Gastrocnemius medialis (tissue), 4 donors: ENCODE measurements at regions not wholly inside any gene's neighbourhood (a gene's known extent, or its start where the extent isn't known, plus 50 kb on each side); places are given as distances from the start of the nearest gene placed in this dataset.
"Not testable (repeated sequence)": the region's sequence is repeated elsewhere in the genome, so short reads cannot be mapped to it uniquely, and the experiment has no call there.

Experiments
- ATAC-seq, 2 donors: fragments of 150-250 bp; one replicate each; pipeline ENCODE4 v1.9.1; 2016
- DNase-seq, 2 donors: peaks; one replicate each; pipeline ENCODE4 v3.0.0-alpha.2; 2019
- H3K27ac ChIP-seq, 4 donors: fragments of 200-600 bp; sonication (generic); 1 replicate in 1 of 4; 2 replicates in 3 of 4; pipeline ENCODE4 v1.5.1; 2016 to 2018; ENCODE audit warnings: mild to moderate bottlenecking in 2 of 4, moderate library complexity in 1 of 4
- H3K27me3 ChIP-seq, 3 donors: fragments of 200-600 bp; sonication (generic) in 2 of 3; 1 replicate in 1 of 3; 2 replicates in 2 of 3; pipeline versions ENCODE4 v1.5.1 to v1.6.0; 2016 to 2019; ENCODE audit warnings: mild to moderate bottlenecking in 1 of 3, moderate library complexity in 1 of 3
- H3K36me3 ChIP-seq, 2 donors: fragments of 200-600 bp; sonication (generic) in 1 of 2; one replicate each; pipeline ENCODE4 v1.5.1; 2017 to 2018
- H3K4me1 ChIP-seq, 2 donors: fragments of 200-600 bp; sonication (generic) in 1 of 2; one replicate each; pipeline ENCODE4 v1.5.1; 2016 to 2017; ENCODE audit warnings: mild to moderate bottlenecking in 2 of 2
- H3K4me3 ChIP-seq, 4 donors: fragments of 200-600 bp; sonication (generic) in 3 of 4; 1 replicate in 1 of 4; 2 replicates in 3 of 4; pipeline ENCODE4 v1.5.1; 2016 to 2019; ENCODE audit warnings: mild to moderate bottlenecking in 2 of 4
- H3K9me3 ChIP-seq, 3 donors: fragments of 200-600 bp; sonication (generic) in 2 of 3; 1 replicate in 1 of 3; 2 replicates in 2 of 3; pipeline ENCODE4 v1.5.1; 2016 to 2019
- in situ Hi-C, 4 donors: fragments of 200-750 bp; cut with MboI; loops; one replicate each; pipeline versions ENCODE4 v1.15.0 to v1.8.0; 2017; ENCODE audit warnings: low sequenced_read_pairs in 4 of 4
- intact Hi-C: fragments of 100-400 bp; cut with DNase I; formaldehyde crosslinking; loops from one replicate; pipeline ENCODE4 v1.15.1; 2023; ENCODE audit warnings: low total_unique reads

DNA sequence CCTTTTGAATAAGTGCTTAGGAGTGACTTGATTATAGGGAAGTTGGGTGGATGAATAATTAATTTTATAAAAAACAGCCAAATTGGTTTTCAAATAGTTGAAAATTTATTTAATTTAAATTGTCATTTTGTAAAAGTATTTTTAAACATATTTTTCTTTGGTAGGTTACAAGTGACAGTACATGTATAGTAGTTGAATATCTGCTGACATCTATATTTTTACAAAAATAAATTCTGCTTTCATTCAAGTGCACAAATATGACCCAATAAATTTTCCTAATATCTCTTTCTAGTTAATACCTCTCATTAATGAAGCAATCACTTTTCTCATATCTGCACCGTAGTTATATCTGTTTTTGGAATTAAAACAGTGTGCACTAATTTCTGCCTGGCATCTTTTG lies 653.6 kb upstream of the TPTE start:
- DNase-seq, H3K27me3 ChIP-seq, H3K36me3 ChIP-seq, ATAC-seq, in situ Hi-C loops, H3K27ac ChIP-seq, H3K9me3 ChIP-seq, intact Hi-C loops, H3K4me3 ChIP-seq, H3K4me1 ChIP-seq: not testable (repeated sequence)

DNA sequence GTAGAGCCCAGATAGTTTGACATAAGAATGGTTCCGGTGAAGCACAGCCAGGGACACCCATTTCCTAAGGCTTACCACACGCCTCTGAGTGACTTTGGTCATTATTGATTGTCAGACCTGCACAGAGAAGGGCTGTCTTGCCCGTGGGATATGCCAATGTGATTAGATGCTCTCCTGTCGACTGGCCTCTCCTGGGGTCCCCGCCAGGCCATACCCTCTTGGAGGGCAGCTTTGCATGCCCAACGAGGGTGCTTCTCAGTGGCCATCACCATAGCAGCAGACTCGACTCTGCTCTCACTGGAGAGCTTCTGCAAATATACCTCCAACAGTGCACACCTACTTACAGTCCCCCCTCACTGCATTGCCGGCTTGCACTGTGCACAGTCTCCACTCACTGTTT lies 648.3 kb upstream of the TPTE start:
- ATAC-seq, H3K4me1 ChIP-seq, H3K4me3 ChIP-seq, intact Hi-C loops, DNase-seq, H3K36me3 ChIP-seq, H3K9me3 ChIP-seq, H3K27ac ChIP-seq, H3K27me3 ChIP-seq, in situ Hi-C loops: not testable (repeated sequence)

DNA sequence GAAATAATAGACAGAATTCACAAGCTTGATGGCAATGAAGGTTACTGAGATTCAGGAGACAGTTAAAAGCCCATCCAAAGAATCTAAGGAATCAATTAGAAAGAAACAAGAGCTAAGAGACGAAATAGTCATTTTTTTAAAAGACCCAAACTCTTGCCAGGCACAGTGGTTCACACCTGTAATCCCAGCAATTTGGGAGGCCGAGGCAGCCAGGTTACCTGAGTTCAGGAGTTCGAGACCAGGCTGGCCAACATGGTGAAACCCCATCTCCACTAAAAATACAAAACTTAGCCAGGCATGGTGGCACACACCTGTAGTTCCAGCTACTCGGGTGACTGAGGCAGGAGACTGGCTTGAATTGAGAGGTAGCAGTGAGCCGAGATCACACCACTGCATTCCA lies 647.2 kb upstream of the TPTE start:
- in situ Hi-C loops, DNase-seq, H3K36me3 ChIP-seq, intact Hi-C loops, H3K9me3 ChIP-seq, H3K27ac ChIP-seq, H3K4me1 ChIP-seq, H3K4me3 ChIP-seq, ATAC-seq, H3K27me3 ChIP-seq: not testable (repeated sequence)

DNA sequence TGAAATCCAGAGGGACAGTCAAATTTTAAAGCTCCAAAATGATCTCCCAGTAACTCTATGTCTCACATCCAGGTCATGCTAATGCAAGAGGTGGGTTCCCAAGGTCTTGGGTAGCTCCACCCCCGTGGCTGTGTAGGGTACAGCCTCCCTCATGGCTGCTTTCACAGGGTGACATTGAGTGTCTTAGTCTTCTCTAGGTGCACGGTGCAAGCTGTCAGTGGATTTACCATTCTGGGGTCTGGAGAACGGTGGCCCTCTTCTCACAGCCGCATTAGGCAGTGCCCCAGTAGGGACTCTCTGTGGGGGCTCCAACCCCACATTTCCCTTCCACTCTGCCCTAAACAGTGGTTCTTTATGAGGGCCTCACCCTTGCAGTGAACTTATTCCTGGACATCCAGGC lies 640.0 kb upstream of the TPTE start:
- H3K4me3 ChIP-seq, in situ Hi-C loops, ATAC-seq, DNase-seq, intact Hi-C loops, H3K9me3 ChIP-seq, H3K27me3 ChIP-seq, H3K36me3 ChIP-seq, H3K27ac ChIP-seq, H3K4me1 ChIP-seq: not testable (repeated sequence)

DNA sequence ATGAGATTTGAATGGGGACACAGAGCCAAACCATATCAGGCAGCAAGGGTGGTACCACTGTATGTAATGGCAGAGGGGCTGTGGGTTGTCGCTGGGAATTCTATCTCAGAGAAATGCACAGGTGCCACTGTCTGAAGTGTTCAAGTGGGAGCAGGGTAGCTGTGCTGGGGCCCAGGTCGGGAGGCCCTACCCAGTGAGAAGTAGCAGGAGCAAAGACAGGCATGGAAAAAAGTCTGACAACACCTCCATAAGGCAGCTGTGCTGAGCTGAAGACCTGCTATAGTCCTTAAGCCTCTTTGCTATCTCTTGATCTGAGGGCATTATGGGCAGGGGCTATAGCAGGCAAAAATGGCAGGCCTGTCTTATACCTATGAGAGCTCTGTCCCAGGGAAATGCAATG lies 638.3 kb upstream of the TPTE start:
- in situ Hi-C loops, H3K36me3 ChIP-seq, intact Hi-C loops, H3K4me1 ChIP-seq, ATAC-seq, H3K4me3 ChIP-seq, H3K9me3 ChIP-seq, DNase-seq, H3K27me3 ChIP-seq, H3K27ac ChIP-seq: not testable (repeated sequence)

DNA sequence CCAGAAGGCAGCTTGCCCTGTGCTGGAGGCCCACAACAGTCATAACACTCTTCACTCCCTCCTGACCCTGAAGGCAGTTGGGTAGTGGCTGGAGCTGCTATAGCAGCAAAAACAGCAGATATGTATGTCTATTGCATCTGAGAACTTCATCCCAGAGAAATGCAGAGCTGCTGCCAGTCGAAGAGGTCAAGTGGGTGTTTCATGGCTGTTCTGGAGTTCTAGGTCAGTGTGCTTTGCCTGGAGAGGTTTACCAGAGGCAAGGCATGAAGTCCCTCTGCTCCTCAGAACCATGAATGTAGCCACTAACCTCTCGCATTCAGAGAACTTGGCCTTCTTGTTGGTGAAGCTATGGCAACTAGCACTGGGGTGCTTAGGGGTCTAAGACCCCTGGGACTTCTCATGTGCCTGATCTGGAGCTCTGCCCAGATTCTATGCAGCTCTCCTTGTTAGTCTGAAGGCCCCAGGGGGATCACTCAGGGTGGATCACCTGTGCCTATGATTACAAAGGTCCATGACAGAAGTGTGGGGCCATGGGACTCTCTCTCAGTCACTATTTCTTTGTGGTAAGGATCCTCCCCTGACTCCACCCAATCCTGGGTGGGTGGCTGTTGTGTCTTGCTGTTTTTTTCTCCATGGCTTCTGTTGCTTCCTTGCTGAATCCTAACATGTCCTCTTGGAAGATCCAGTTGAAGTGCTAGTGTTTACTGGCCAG lies 637.7 kb upstream of the TPTE start:
- H3K4me3 ChIP-seq, H3K27ac ChIP-seq, in situ Hi-C loops, DNase-seq, H3K36me3 ChIP-seq, H3K27me3 ChIP-seq, H3K4me1 ChIP-seq, intact Hi-C loops, ATAC-seq, H3K9me3 ChIP-seq: not testable (repeated sequence)

DNA sequence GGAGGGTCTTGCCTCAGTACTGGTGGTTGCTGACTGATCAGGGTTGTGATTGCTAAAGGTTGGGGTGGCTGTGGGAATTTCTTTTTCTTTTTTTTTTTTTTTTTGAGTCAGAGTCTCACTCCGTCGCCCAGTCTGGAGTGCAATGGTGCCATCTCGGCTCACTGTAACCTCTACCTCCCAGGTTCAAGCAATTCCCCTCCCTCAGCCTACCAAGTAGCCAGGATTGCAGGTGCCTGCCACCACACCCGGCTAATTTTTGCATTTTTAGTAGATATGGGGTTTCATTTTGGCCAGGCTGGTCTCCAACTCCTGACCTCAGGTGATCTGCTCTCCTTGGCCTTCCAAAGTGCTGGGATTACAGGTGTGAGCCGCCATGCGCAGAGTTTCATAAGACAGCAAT lies 632.9 kb upstream of the TPTE start:
- H3K4me1 ChIP-seq, in situ Hi-C loops, H3K27ac ChIP-seq, H3K4me3 ChIP-seq, H3K9me3 ChIP-seq, ATAC-seq, H3K27me3 ChIP-seq, H3K36me3 ChIP-seq, intact Hi-C loops, DNase-seq: not testable (repeated sequence)

DNA sequence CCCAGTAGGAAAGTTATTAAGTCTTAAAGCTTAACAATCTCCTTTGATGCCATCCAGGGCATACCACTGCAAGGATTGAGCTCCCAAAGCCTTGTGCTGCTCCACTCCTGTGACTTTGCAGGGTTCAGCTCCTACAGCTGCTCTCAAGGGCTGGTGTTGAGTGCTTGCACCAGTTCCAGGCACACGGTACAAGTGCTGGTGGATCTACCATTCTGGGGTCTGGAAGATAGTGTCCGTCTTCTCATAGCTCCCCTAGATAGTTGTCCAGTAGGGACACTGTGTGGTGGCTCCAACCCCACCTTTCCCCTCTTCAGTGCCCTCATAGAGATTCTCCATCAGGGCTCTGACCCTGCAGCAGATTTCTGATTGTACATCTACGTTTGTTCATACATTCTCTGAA lies 617.8 kb upstream of the TPTE start:
- in situ Hi-C loops, H3K36me3 ChIP-seq, H3K27ac ChIP-seq, H3K9me3 ChIP-seq, H3K27me3 ChIP-seq, H3K4me1 ChIP-seq, DNase-seq, ATAC-seq, intact Hi-C loops, H3K4me3 ChIP-seq: not testable (repeated sequence)

DNA sequence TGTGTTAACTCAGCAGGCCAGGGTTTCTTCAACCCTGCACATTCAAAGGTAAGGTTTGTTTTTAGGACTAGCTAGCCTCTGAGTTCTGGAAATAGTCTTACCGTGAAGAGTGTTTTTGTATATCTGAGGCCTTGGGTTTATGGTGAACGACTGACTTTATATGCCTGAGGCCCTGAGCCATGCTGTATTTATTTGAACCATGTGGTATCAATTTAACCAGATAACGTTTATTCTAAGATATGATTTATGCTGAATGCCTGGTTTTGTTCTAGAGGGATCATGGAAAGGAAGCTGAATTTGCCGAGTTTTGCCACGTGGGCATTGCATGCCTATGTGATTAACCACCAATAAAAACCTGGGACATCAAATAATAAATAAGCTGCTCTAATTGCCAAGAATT lies 607.2 kb upstream of the TPTE start:
- H3K4me1 ChIP-seq, in situ Hi-C loops, H3K27ac ChIP-seq, H3K27me3 ChIP-seq, H3K4me3 ChIP-seq, H3K36me3 ChIP-seq, DNase-seq, H3K9me3 ChIP-seq, ATAC-seq, intact Hi-C loops: not testable (repeated sequence)

DNA sequence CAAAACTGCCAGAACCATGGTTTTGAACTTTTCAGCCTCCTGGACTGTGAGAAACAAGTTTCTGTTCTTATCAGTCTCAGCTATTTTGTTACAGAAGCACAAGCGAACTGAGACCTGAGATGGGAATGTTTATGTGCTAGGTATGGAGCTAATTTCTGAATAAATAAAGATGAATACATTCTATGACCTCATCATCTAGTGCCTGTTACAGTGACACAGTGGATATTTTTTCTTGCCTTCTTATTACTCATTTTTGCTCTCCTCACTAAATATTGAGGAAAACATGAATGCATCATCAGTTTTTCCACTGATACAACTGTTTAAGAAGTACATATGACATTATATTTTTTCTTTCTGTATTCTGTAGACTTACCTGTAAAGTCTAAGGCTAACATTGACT lies 601.9 kb upstream of the TPTE start:
- H3K27ac ChIP-seq, H3K27me3 ChIP-seq, H3K9me3 ChIP-seq, H3K4me1 ChIP-seq, intact Hi-C loops, ATAC-seq, in situ Hi-C loops, H3K4me3 ChIP-seq, H3K36me3 ChIP-seq, DNase-seq: not testable (repeated sequence)

DNA sequence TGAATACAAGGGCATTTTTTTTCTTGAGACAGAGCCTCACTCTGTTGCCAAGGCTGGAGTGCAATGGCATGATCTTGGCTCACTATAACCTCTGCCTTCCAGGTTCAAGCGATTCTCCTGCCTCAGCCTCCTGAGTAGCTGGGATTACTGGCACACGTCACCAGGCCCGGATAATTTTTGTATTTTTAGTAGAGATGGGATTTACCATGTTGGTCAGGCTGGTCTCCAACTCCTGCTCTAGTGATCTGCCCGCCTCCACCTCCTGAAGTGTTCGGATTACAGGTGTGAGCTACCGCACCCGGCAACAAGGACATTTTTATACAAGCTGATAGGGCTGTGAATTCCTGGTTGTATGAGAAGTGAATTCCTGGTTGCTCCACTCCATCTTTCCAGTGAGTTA lies 577.7 kb upstream of the TPTE start:
- H3K27me3 ChIP-seq, intact Hi-C loops, ATAC-seq, H3K4me3 ChIP-seq, H3K4me1 ChIP-seq, H3K36me3 ChIP-seq, DNase-seq, H3K27ac ChIP-seq, in situ Hi-C loops: not testable (repeated sequence)
- peaks cover 0 to 17% (median 0%) of the 10 kb centered on the region in 3 donors for H3K9me3 ChIP-seq

DNA sequence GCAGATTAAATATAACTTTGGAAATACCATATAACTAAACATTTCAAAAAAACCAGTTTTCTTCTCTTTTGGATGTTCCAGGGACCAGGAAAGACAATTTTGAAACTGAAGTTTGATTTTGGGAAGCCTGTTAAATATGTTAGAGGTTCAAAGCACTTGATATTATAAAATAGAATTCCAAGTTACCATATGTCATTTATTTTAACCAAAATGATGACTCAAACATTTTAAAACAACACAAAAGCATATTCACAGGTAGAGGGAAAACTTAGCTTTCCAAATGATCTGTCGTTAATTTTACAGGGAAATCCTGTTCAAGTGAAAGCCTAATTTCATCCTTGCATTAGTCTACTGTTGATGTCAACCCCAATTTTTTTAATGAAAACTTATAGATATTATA lies 575.3 kb upstream of the TPTE start:
- intact Hi-C loops, H3K36me3 ChIP-seq, in situ Hi-C loops, H3K4me1 ChIP-seq, H3K4me3 ChIP-seq, DNase-seq, H3K27ac ChIP-seq, H3K27me3 ChIP-seq, ATAC-seq: not testable (repeated sequence)
- peaks cover 0 to 17% (median 0%) of the 10 kb centered on the region in 3 donors for H3K9me3 ChIP-seq
